GM12878 (cell line): ENCODE measurements at regions not wholly inside any gene's neighbourhood (a gene's known extent, or its start where the extent isn't known, plus 50 kb on each side); places are given as distances from the start of the nearest gene placed in this dataset.

Source experiments
- ATAC-seq: fragments of 200-7000 bp; cut with Tn5 transposase; 3 replicates; pipeline ENCODE4 v1.9.1; 2020; ENCODE audit warnings: mild to moderate bottlenecking, moderate library complexity
- BruUV-seq: library from RNA; stranded (reverse); fragments of 400-500 nt; replicated peaks from 2 replicates; lab custom pipeline; 2021; lab: Mats Ljungman, UMichigan
- CTCF ChIA-PET: fragments of 300-600 bp; sonication (Branson Sonifier 250); formaldehyde crosslinking; extraction: SDS; loops from one replicate; lab custom pipeline; 2021; ENCODE audit warnings: inconsistent platforms; lab: Yijun Ruan, JAX
- POLR2A ChIA-PET: fragments of 350-600 bp; formaldehyde crosslinking; extraction: SDS; loops from one replicate; lab custom pipeline; 2021; ENCODE audit warnings: inconsistent platforms; lab: Charles Lee
- RAD21 ChIA-PET: fragments of 300-600 bp; sonication (Branson Sonifier 250); formaldehyde crosslinking; loops from one replicate; lab custom pipeline; 2023; ENCODE audit warnings: antibody characterized with exemption; ENCODE audit not compliant: unreplicated experiment; lab: Charles Lee
- SMC1A ChIA-PET: fragments of 300-600 bp; sonication (Branson Sonifier 250); formaldehyde crosslinking; loops from one replicate; lab custom pipeline; 2023; ENCODE audit not compliant: unreplicated experiment, uncharacterized antibody; lab: Charles Lee
- DNase-seq: peaks from one replicate; pipeline ENCODE4 v3.0.0-alpha.2; 2011; ENCODE audit warnings: low read depth, low spot score
- FAIRE-seq: peaks from 3 replicates; lab custom pipeline; 2011; peaks lifted over from hg19 to GRCh38; lab: Jason Lieb, UNC
- H2AFZ ChIP-seq: 2 replicates; pipeline ENCODE4 v1.6.0; 2011; ENCODE audit warnings: low read depth, low read length, control low read depth; ENCODE audit not compliant: control insufficient read depth
- H3K27ac ChIP-seq: 2 replicates; pipeline ENCODE4 v1.5.1; 2011; ENCODE audit warnings: control low read depth; ENCODE audit not compliant: control insufficient read depth, insufficient read depth
- H3K27me3 ChIP-seq, 2 experiments: replicated peaks in 1 of 2; 2 replicates each; pipeline versions ENCODE4 v1.6.0 to v1.6.1; 2011; ENCODE audit warnings: low read length in 1 of 2; ENCODE audit not compliant: control insufficient read depth in 2 of 2, insufficient read depth in 2 of 2
- H3K36me3 ChIP-seq, 2 experiments: 2 replicates each; pipeline ENCODE4 v1.5.1; 2011; ENCODE audit warnings: low read length in 1 of 2; ENCODE audit not compliant: control insufficient read depth in 2 of 2, insufficient read depth in 2 of 2
- H3K4me1 ChIP-seq: 2 replicates; pipeline ENCODE4 v1.6.1; 2011; ENCODE audit warnings: mild to moderate bottlenecking, low read length, moderate library complexity, mixed read lengths; ENCODE audit not compliant: control insufficient read depth, insufficient read depth
- H3K4me2 ChIP-seq: 2 replicates; pipeline ENCODE4 v1.6.0; 2011; ENCODE audit warnings: control low read depth; ENCODE audit not compliant: control insufficient read depth, insufficient read depth
- H3K4me3 ChIP-seq: fragments of 200-600 bp; sonication (generic); 2 replicates; pipeline ENCODE4 v1.5.1; 2016
- H3K79me2 ChIP-seq: 2 replicates; pipeline ENCODE4 v1.6.0; 2011; ENCODE audit warnings: low read length; ENCODE audit not compliant: control insufficient read depth, insufficient read depth
- H3K9ac ChIP-seq: 2 replicates; pipeline ENCODE4 v1.8.0; 2011; ENCODE audit warnings: low read length, control low read depth, mixed read lengths; ENCODE audit not compliant: control insufficient read depth, insufficient read depth
- H3K9me3 ChIP-seq: replicated peaks from 3 replicates; pipeline ENCODE4 v1.5.1; 2011; ENCODE audit warnings: mild to moderate bottlenecking, low read length; ENCODE audit not compliant: control insufficient read depth, insufficient read depth
- H4K20me1 ChIP-seq: 2 replicates; pipeline ENCODE4 v1.6.0; 2011; ENCODE audit not compliant: control insufficient read depth, insufficient read depth
- ASH2L ChIP-seq: fragments of 300-600, 200-600 bp; sonication (generic); IDR thresholded peaks from 2 replicates; pipeline ENCODE4 v1.6.1; 2017; ENCODE audit warnings: low read depth, mild to moderate bottlenecking, borderline replicate concordance
- ATF7 ChIP-seq: fragments of 450-650 bp; IDR thresholded peaks from 2 replicates; pipeline ENCODE4 v1.6.1; 2016; ENCODE audit warnings: low read depth, mild to moderate bottlenecking
- BACH1 ChIP-seq: fragments of 450-650 bp; IDR thresholded peaks from 2 replicates; pipeline ENCODE4 v1.6.1; 2017; ENCODE audit warnings: mild to moderate bottlenecking, borderline replicate concordance
- EGR1 ChIP-seq, 2 experiments: IDR thresholded peaks; 1 replicate in 1 of 2; 2 replicates in 1 of 2; pipeline ENCODE4 v1.6.1; 2011 to 2012; ENCODE audit warnings: low read depth in 2 of 2, low read length in 2 of 2, borderline replicate concordance in 1 of 2, mild to moderate bottlenecking in 1 of 2, moderate library complexity in 1 of 2
- FOS ChIP-seq: IDR thresholded peaks from 3 replicates; pipeline ENCODE4 v1.6.1; 2011; ENCODE audit warnings: borderline replicate concordance; ENCODE audit not compliant: insufficient read length; ENCODE audit errors: extremely low read depth
- GABPA ChIP-seq: IDR thresholded peaks from 2 replicates; pipeline ENCODE4 v1.6.1; 2014; ENCODE audit warnings: antibody characterized with exemption, low read depth, mild to moderate bottlenecking, inconsistent platforms
- HSF1 ChIP-seq: fragments of 150-350 bp; IDR thresholded peaks from 2 replicates; pipeline ENCODE4 v1.6.1; 2014; ENCODE audit warnings: mild to moderate bottlenecking, low read depth, low read length
- LARP7 ChIP-seq: fragments of 450-650 bp; IDR thresholded peaks from 2 replicates; pipeline ENCODE4 v1.6.1; 2017; ENCODE audit warnings: mild to moderate bottlenecking
- NBN ChIP-seq: fragments of 450-650 bp; IDR thresholded peaks from 2 replicates; pipeline ENCODE4 v1.6.1; 2016
- NFYB ChIP-seq: IDR thresholded peaks from 2 replicates; pipeline ENCODE4 v1.6.1; 2011; ENCODE audit warnings: low read depth, mild to moderate bottlenecking, low read length, improper control_type of control experiment, moderate library complexity; ENCODE audit not compliant: insufficient read depth
- RELB ChIP-seq: fragments of 450-650 bp; IDR thresholded peaks from 2 replicates; pipeline ENCODE4 v1.6.1; 2017; ENCODE audit warnings: low read depth, mild to moderate bottlenecking, moderate library complexity
- SUPT20H ChIP-seq: IDR thresholded peaks from 2 replicates; pipeline ENCODE4 v1.6.1; 2011; ENCODE audit warnings: low read depth, mild to moderate bottlenecking, low read length, moderate library complexity, borderline replicate concordance; ENCODE audit not compliant: control insufficient read depth
- whole genome bisulfite sequencing: methylation state at CpG from one replicate; pipeline ENCODE4 v1.1.6; 2016; ENCODE audit warnings: low lambda C conversion rate; ENCODE audit not compliant: insufficient replicate concordance, insufficient coverage; ENCODE audit errors: missing lambda C conversion rate; 5-methylcytosine and 5-hydroxymethylcytosine counted together
- in situ Hi-C: fragments of 300-500 bp; cut with MboI; formaldehyde crosslinking; loops from 9 replicates; pipeline ENCODE4 v1.14.3; 2018; ENCODE audit warnings: mixed read lengths
- intact Hi-C: fragments of 100-400 bp; cut with micrococcal nuclease; formaldehyde crosslinking; loops from one replicate; pipeline ENCODE4 v1.14.2; 2022; ENCODE audit not compliant: unreplicated experiment
- TF ChIP-seq, protein P1 (sequence below): fragments of 450-650 bp; IDR thresholded peaks from 2 replicates; pipeline ENCODE4 v1.6.1; 2017; ENCODE audit warnings: mild to moderate bottlenecking, low read depth, inconsistent platforms; ENCODE audit not compliant: poor library complexity, severe bottlenecking
- TF ChIP-seq, protein P2 (sequence below): fragments of 450-650 bp; IDR thresholded peaks from 2 replicates; pipeline ENCODE4 v1.6.1; 2017; ENCODE audit warnings: antibody characterized with exemption, mild to moderate bottlenecking, moderate library complexity

DNA sequence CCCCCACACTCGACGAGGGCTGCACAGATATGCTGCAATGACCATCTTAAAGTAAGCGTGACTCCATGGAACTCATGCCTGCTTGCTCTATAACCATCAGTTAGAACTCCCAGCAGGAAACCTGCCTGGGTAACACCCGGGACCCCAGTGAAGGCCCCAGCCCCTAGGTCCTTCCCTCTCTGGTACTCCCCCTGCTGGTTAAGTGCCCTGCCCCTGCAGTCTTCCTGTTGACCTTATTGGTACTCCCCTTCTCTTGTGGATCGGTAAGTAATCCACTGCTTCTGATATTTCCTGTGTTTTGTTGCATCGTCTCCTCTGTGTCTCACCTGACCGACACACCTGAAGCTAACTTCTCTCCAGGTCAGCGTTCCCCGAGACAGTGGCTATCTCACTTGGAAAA lies 104.8 kb upstream of the COG2 start (continued):
- TF ChIP-seq EGR1 (IDR thresholded peaks at IDR 0.05; ENCODE audit: borderline replicate concordance in 1 of 2, low read depth in 2 of 2, low read length in 2 of 2) (no peak), BACH1 (no peak), GABPA (no peak), ASH2L (no peak), FOS (no peak), SUPT20H (no peak), ATF7 (no peak)
- TF ChIP-seq, protein P1, sequence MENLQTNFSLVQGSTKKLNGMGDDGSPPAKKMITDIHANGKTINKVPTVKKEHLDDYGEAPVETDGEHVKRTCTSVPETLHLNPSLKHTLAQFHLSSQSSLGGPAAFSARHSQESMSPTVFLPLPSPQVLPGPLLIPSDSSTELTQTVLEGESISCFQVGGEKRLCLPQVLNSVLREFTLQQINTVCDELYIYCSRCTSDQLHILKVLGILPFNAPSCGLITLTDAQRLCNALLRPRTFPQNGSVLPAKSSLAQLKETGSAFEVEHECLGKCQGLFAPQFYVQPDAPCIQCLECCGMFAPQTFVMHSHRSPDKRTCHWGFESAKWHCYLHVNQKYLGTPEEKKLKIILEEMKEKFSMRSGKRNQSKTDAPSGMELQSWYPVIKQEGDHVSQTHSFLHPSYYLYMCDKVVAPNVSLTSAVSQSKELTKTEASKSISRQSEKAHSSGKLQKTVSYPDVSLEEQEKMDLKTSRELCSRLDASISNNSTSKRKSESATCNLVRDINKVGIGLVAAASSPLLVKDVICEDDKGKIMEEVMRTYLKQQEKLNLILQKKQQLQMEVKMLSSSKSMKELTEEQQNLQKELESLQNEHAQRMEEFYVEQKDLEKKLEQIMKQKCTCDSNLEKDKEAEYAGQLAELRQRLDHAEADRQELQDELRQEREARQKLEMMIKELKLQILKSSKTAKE: no peak

DNA sequence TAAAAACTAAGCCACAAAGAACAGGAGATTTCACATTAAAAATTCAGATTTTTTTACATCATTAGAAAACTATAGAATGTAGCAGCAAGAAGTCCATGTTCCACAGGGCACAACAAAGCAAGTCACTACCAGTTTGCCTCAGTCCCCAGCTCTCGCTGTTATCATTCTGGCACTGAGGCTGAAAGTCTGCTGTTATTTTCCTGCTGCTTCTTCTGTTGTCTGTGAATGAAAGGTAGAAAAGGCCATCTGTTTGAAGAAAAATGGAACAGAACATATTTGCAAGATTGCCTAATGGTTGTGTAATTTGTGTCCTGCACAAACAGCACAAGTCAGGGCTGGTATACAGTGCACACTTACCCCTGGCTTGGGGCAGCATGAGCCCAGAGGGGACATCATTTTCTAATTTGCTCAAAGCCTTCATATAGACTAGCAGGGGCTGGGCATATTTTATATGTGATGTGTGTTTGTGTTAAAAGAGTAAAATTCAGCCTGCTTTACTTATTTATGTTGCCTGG lies 105.6 kb upstream of the COG2 start:
- FAIRE-seq (no peak), ATAC-seq (no peak), DNase-seq (no peak)
- Histone ChIP-seq H4K20me1 (no peaks in the 10 kb centered on the region), H3K9me3 (no peaks in the 10 kb centered on the region; the same call in 1 of the 3 replicates), H3K4me2 (no peak overlapping the region), H3K4me3 (no peak overlapping the region), H3K27me3 (no peaks in the 10 kb centered on the region), H3K27ac (no peak overlapping the region), H2AFZ (no peak overlapping the region), H3K4me1 (no peaks in the 10 kb centered on the region), H3K79me2 (no peaks in the 10 kb centered on the region), H3K36me3 (no peaks in the 10 kb centered on the region), H3K9ac (no peak overlapping the region)
- ChIA-PET SMC1A (interaction anchor here (0.5 kb wide), 1 partner anchor 353 kb away, joined by 3 read pairs; no protein-coding TSS in a partner anchor), CTCF (no interaction called here), POLR2A (no interaction called here), RAD21 (no interaction called here)
- in situ Hi-C loops (no loop called here), intact Hi-C loops (no loop called here)
- WGBS: 23% methylated on average over 1 of the region's 1 CpG
- BruUV-seq: no TSS peak
- TF ChIP-seq, protein P2, sequence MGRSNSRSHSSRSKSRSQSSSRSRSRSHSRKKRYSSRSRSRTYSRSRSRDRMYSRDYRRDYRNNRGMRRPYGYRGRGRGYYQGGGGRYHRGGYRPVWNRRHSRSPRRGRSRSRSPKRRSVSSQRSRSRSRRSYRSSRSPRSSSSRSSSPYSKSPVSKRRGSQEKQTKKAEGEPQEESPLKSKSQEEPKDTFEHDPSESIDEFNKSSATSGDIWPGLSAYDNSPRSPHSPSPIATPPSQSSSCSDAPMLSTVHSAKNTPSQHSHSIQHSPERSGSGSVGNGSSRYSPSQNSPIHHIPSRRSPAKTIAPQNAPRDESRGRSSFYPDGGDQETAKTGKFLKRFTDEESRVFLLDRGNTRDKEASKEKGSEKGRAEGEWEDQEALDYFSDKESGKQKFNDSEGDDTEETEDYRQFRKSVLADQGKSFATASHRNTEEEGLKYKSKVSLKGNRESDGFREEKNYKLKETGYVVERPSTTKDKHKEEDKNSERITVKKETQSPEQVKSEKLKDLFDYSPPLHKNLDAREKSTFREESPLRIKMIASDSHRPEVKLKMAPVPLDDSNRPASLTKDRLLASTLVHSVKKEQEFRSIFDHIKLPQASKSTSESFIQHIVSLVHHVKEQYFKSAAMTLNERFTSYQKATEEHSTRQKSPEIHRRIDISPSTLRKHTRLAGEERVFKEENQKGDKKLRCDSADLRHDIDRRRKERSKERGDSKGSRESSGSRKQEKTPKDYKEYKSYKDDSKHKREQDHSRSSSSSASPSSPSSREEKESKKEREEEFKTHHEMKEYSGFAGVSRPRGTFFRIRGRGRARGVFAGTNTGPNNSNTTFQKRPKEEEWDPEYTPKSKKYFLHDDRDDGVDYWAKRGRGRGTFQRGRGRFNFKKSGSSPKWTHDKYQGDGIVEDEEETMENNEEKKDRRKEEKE: no peak
- no peak for TF ChIP-seq HSF1
- no peak for TF ChIP-seq NFYB
- TF ChIP-seq LARP7: no peak
- TF ChIP-seq NBN: no peak
- no peak for TF ChIP-seq RELB
- TF ChIP-seq ATF7: no peak
